NCI-H2171 treated with DMSO at 0.1 percent for 48 hours (cell line): ENCODE measurements at regions not wholly inside any gene's neighbourhood (a gene's known extent, or its start where the extent isn't known, plus 50 kb on each side); places are given as distances from the start of the nearest gene placed in this dataset.

Source experiments
- DNase-seq: peaks from one replicate; lab custom pipeline; 2025; lab: John Stamatoyannopoulos, UW

DNA sequence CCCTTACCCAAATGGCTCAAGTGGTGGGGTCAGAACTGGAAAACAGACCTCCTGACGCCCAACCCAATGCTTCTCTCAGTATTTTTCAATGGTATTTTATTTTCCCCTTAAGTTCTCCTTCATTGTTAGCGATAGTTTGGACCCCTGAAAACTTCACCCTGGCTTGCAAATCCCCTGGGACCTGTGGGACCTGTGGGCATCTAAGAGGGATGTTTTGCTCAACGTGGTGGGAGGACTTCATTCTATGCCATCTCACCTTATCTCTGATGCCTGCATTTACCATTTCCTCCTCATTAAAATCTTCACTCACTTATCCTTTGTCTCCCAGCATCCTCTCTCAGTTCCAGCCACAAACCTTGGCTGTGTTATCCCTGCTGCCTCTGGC, 59.4 kb upstream of the GZMB start:
- DNase-seq: no peak

DNA sequence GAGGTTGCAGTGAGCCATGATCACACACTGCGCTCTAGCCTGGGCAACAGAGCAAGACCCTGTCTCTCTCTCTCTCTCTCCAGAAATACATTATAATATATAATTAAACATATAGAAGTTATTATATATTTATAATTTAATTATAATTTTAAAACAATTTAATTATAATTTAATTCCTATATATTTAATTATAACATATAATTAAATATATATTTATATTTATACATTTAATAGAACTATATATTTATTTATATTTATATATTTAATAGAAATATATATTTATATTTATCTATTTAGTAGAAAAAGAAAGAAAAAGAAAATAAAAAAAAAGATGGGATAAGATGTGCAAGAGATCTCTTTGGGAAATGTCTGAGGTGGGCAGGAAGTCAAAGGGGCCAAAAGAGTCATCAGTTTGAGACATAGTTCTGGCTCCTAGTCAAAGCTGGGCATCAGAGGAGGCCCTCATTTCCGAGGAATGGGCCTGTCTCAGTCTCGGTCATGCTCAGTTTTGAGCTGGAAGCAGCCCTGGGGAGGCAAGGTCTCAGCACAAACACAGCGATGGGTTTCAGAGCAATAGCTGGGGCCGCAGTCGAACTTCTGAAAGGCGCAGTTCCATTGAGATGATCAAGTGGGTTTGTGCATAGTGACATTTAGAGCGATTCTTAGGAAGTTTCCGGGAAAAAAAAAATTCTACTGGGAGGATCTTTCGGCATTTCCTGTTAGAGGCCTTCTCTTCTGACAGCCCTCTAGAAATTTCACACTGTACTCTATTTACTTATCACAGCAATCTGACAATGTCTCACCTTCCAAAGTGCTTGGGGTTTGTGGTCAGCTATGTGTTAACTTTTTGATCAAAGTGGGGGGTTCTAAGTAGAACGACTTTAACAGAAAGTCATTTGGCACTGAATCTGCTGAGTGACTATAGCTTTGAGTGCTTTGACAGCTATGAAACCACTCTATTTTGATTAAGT, 58.7 kb upstream of the GZMB start:
- DNase-seq: no peak

DNA sequence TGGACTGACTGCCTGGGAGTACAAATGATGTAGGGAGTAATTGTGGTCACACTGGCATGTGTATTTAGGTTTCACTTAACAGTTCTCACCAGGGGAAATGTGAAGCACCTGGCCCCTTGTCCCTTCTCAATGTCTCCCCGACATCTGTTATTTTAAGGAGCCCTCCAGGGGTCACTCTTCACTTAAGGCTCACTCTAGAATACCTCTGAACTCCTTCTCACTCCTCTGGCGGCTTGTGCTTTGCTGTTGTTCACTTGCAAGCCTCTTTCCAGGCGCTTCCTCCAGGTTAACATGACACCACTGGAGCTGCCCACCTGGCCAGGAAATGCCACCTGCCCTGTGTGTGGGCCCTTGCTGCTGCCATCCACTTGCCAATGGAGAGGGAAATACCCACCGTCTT, 56.5 kb upstream of the GZMB start:
- no peak for DNase-seq

DNA sequence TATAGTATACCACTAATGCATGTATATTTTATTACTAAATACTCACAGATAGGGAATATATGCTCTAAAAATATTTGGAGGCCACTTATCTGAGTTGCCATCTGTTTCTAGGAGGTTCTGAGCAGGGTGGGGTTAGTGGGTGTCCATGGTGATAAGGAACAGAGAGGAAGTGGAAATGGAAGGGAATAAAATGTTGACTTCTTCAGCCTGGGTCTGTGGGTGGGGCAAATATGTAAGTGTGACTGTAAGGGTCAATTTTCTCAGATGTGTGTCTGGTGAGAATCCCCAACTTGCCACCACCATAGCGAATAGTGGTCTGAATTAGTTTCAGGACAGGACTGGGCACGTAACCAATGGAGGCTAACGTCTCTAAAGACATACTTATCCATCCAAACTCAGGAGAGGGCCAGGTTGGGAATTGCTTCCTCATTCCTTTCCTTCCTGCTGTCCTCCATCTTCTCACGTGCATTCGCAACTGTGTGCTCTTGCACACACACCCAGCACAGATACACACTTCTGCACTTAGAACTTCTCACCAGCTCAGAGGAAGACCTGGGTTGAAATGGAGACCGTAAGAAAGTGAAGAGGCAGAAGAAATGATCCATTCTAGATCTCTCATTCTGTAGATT, 54.2 kb upstream of the GZMB start:
- no peak for DNase-seq
